Activated T-helper 1 cell treated with anti-CD3 and anti-CD28 coated beads, Interleukin-12 subunit alpha, Interleukin-12 subunit beta, Interleukin-2, Interleukin-4 antibody, amounts not matched to agents 30 ng/mL and 10 ng/mL and 1 ng/mL, durations not matched to agents 14 hours and 24 hours and 36 hours (primary cell): ENCODE measurements at regions not wholly inside any gene's neighbourhood (a gene's known extent, or its start where the extent isn't known, plus 50 kb on each side); places are given as distances from the start of the nearest gene placed in this dataset.
"Not testable (repeated sequence)": the region's sequence is repeated elsewhere in the genome, so short reads cannot be mapped to it uniquely, and the experiment has no call there.

Experiments used
- DNase-seq: peaks from one replicate; pipeline ENCODE4 v3.0.0; 2021; ENCODE audit warnings: low spot score
- H3K27ac Mint-ChIP-seq: one replicate; pipeline ENCODE4 v1.8.0; 2021; ENCODE audit warnings: mild to moderate bottlenecking, mixed read lengths
- H3K27me3 Mint-ChIP-seq: one replicate; pipeline ENCODE4 v1.8.0; 2022; ENCODE audit warnings: mild to moderate bottlenecking, moderate library complexity, mixed read lengths; ENCODE audit not compliant: insufficient read depth
- H3K36me3 Mint-ChIP-seq: one replicate; pipeline ENCODE4 v1.8.0; 2021; ENCODE audit warnings: low read depth, mixed read lengths
- H3K4me1 Mint-ChIP-seq: one replicate; pipeline ENCODE4 v1.8.0; 2021; ENCODE audit warnings: low read depth, mixed read lengths
- H3K4me3 Mint-ChIP-seq: one replicate; pipeline ENCODE4 v1.8.0; 2021; ENCODE audit warnings: mild to moderate bottlenecking, moderate library complexity, mixed read lengths
- H3K9me3 Mint-ChIP-seq: one replicate; pipeline ENCODE4 v1.8.0; 2021; ENCODE audit warnings: mixed read lengths
- intact Hi-C: fragments of 100-400 bp; cut with micrococcal nuclease; formaldehyde crosslinking; loops from one replicate; pipeline ENCODE4 v1.15.1; 2024

DNA sequence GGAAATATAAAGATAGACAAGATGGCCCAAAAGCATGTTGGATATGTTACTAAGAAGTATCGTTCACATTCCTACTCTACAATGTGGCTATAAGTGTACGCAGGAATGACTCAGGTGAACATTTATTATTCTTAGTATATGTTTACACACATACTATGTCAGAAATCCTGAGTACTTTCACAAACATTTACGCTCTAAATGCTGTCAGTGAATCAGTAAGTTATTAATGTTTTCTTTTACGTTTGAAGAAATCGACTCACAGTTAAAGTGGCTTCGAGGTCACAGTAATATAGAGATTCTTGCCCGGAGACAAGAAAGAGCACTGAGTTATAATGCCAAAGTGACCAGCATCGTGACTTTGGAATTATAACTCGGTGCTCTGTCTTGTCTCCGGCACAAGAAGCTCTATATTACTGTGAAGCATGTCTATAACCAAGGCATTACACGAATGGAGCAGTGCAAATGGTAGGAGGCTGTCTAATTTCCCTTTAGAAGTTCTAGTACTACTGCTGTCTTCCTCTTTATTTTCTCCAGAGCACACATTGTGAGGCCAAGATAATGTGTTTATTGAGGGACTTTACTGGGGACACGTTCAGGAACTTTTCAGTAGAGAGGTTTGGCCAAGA lies 61.8 kb upstream of the P3H2 start:
- no peak overlapping the region for H3K4me3 Mint-ChIP-seq
- no peak for DNase-seq
- no peaks in the 10 kb centered on the region for H3K4me1 Mint-ChIP-seq
- intact Hi-C loops: no loop called here
- H3K9me3 Mint-ChIP-seq: no peaks in the 10 kb centered on the region
- no peak overlapping the region for H3K27ac Mint-ChIP-seq
- no peaks in the 10 kb centered on the region for H3K36me3 Mint-ChIP-seq
- H3K27me3 Mint-ChIP-seq: peaks cover 1% of the 10 kb centered on the region

DNA sequence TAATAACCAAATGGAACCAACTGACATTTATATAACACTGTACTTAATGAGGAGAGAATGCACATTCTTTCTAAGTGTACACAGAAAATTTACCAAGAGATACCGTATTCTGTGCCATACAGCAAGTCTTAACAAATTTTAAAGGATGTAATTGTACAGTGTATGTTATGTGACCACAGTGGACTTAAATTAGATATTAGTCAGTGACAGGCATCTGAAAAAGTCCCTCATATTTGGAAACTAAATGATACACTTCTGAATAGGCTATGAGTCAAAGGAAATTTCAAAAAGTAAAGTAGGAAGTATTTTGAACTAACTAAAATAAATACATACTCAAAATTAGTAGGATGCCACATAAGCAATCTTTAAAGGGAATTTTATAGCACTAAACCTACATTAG lies 59.6 kb upstream of the P3H2 start:
- intact Hi-C loops: no loop called here
- peaks cover 4% of the 10 kb centered on the region for H3K27me3 Mint-ChIP-seq
- DNase-seq: no peak
- H3K4me3 Mint-ChIP-seq: no peak overlapping the region
- no peak overlapping the region for H3K27ac Mint-ChIP-seq
- H3K36me3 Mint-ChIP-seq: no peaks in the 10 kb centered on the region
- peaks cover 4% of the 10 kb centered on the region for H3K4me1 Mint-ChIP-seq
- no peaks in the 10 kb centered on the region for H3K9me3 Mint-ChIP-seq

DNA sequence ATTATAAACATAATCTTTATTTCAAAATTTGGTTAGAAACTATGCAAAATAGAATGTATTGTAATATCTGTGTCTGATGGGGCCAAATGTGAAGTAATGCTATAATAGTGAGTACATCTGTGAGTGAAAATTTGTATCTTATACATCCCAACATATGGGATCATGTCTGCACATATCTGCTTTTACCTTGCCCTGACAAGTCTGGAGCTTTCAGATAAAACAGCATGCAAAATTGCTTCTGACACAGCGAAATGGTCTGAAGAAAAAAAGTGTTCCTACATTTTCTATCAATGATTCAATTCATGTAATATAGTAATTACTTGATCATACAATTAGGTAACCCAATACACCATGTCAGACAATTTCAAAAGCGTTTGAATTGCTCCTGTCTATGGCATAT lies 58.1 kb upstream of the P3H2 start:
- H3K4me1 Mint-ChIP-seq: peaks cover 4% of the 10 kb centered on the region
- H3K36me3 Mint-ChIP-seq: no peaks in the 10 kb centered on the region
- DNase-seq: no peak
- intact Hi-C loops: no loop called here
- peaks cover 4% of the 10 kb centered on the region for H3K27me3 Mint-ChIP-seq
- no peaks in the 10 kb centered on the region for H3K9me3 Mint-ChIP-seq
- no peak overlapping the region for H3K27ac Mint-ChIP-seq
- H3K4me3 Mint-ChIP-seq: no peak overlapping the region

DNA sequence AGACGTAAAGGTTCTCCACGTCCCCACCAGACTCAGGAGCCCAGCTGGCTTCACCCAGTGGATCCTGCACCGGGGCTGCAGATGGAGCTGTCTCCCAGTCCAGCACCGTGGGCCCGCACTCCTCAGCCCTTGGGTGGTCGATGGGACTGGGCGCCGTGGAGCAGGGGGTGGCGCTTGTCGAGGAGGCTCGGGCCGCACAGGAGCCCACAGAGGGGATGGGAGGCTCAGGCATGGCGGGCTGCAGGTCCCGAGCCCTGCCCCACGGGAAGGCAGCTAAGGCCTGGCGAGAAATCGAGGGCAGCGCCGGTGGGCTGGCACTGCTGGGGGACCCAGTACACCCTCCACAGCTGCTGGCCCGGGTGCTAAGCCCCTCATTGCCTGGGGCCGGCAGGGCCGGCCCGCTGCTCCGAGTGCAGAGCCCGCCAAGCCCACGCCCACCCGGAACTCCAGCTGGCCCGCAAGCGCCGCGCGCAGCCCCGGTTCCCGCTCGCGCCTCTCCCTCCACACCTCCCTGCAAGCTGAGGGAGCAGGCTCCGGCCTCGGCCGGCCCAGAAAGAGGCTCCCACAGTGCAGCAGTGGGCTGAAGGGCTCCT lies 56.3 kb upstream of the P3H2 start:
- H3K9me3 Mint-ChIP-seq, DNase-seq, H3K36me3 Mint-ChIP-seq, intact Hi-C loops, H3K4me3 Mint-ChIP-seq, H3K27ac Mint-ChIP-seq, H3K4me1 Mint-ChIP-seq, H3K27me3 Mint-ChIP-seq: not testable (repeated sequence)

DNA sequence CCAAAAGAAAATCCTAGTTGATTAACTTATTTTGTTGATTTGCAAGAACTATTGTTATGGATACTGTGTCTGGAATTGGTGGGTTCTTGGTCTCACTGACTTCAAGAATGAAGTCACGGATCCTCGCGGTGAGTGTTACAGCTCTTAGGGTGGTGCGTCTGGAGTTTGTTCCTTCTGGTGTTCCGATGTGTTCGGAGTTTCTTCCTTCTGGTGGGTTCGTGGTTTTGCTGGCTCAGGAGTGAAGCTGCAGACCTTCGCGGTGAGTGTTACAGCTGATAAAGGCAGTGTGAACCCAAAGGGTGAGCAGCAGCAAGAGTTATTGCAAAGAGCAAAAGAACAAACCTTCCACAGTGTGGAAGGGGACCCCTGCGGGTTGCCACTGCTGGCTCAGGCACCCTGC lies 55.4 kb upstream of the P3H2 start:
- H3K4me3 Mint-ChIP-seq, H3K36me3 Mint-ChIP-seq, H3K27me3 Mint-ChIP-seq, intact Hi-C loops, H3K4me1 Mint-ChIP-seq, DNase-seq, H3K27ac Mint-ChIP-seq, H3K9me3 Mint-ChIP-seq: not testable (repeated sequence)

DNA sequence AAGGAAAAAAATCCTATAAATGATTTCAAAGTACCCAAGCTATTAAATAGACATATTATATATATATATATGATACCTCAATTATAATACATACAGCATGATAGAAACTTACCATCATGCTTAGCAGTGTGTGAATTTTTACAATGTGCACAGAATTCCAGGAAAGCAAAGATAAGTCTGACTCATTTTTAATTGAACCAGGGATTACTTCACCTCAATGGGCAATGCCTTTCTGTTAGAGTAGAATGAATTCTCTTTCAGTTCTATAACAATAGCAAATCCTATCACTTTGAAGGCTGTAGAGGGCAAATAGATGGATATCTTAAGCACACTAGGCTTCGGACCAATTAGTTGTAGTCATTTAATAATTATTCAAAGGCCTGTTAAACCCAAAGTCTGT lies 54.8 kb upstream of the P3H2 start:
- Mint-ChIP-seq H3K36me3 (no peaks in the 10 kb centered on the region), H3K4me3 (no peak overlapping the region), H3K27ac (no peak overlapping the region), H3K9me3 (no peaks in the 10 kb centered on the region), H3K4me1 (peaks cover 4% of the 10 kb centered on the region), H3K27me3 (peaks cover 9% of the 10 kb centered on the region)
- intact Hi-C loops: no loop called here
- DNase-seq: no peak

DNA sequence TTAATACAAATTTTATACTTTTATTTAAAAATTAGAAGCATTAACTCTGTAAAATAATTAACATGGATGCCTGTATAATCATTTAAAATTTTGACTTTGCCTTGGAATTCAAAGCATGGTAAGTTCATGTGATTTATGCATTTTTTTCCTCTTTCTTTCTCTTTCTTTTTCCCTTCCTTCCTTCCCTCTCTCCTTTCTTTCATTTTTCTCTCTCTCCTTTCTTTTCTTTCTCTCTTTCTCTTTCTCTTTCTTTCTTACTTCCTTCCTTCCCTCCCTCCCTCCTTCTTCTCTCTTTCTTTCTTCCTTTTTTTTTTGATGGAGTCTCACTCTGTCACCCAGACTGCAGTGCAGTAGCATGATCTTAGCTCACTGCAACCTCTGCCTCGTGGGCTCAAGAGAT lies 53.8 kb upstream of the P3H2 start:
- Mint-ChIP-seq H3K4me1 (peaks cover 11% of the 10 kb centered on the region), H3K27me3 (peaks cover 8% of the 10 kb centered on the region), H3K36me3 (no peaks in the 10 kb centered on the region), H3K9me3 (no peaks in the 10 kb centered on the region), H3K4me3 (no peak overlapping the region), H3K27ac (no peak overlapping the region)
- DNase-seq: no peak
- intact Hi-C loops: no loop called here

DNA sequence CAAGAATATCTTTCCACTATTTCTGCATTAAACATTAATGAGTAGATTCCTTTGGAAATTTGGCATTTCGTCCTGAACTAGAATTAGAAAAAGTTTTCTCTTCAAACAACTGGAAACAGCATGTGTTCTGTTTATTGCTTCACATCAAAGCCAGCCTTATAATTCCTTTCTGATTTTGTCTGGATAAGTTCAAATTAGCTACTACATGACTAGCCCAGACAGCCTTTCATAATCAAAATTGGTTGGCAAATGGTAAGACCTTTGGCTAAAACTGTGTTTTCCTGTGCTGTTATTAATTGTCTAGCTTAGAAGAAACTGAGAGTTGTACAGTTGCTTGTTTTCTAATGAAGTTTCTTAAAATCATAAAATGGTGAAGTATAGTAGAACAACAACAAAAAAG lies 52.7 kb upstream of the P3H2 start:
- peaks cover 15% of the 10 kb centered on the region for H3K4me1 Mint-ChIP-seq
- H3K4me3 Mint-ChIP-seq: no peak overlapping the region
- H3K27me3 Mint-ChIP-seq: peaks cover 7% of the 10 kb centered on the region
- H3K9me3 Mint-ChIP-seq: no peaks in the 10 kb centered on the region
- no peak overlapping the region for H3K27ac Mint-ChIP-seq
- H3K36me3 Mint-ChIP-seq: no peaks in the 10 kb centered on the region
- DNase-seq: no peak
- intact Hi-C loops: no loop called here

DNA sequence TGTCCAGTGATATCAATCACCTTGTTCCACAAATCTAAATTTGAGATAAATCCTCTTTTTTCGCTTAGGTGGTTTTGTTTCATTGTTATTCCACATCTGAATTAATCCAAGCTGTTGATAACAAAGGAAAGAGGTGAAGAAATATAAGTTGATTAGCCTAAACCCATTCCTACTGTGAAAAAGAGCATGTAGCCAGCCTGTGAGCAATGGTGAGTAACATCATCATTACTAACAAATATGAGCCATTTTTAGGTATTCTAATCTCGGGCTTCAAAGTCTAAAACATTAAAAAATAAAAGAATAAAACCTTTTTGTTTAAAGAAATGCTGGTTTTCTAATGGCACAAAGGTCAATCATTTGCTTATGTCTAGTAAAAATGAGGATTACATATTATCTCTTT lies 52.1 kb upstream of the P3H2 start:
- H3K36me3 Mint-ChIP-seq: no peaks in the 10 kb centered on the region
- H3K4me1 Mint-ChIP-seq: peaks cover 15% of the 10 kb centered on the region

More for the DNA sequence above, 52.1 kb upstream of the P3H2 start:
- intact Hi-C loops: no loop called here
- no peak for DNase-seq
- peaks cover 7% of the 10 kb centered on the region for H3K27me3 Mint-ChIP-seq
- H3K27ac Mint-ChIP-seq: no peak overlapping the region
- no peaks in the 10 kb centered on the region for H3K9me3 Mint-ChIP-seq
- H3K4me3 Mint-ChIP-seq: no peak overlapping the region
